Loucy (cell line): ENCODE measurements at regions not wholly inside any gene's neighbourhood (a gene's known extent, or its start where the extent isn't known, plus 50 kb on each side); places are given as distances from the start of the nearest gene placed in this dataset.

ENCODE experiments used
- CTCF ChIP-seq: fragments of 200-600 bp; sonication (generic); conservative IDR thresholded peaks from 2 replicates; pipeline ENCODE4 v1.5.1; 2014; ENCODE audit warnings: mild to moderate bottlenecking, antibody characterized with exemption, low read length
- EZH2phosphoT487 ChIP-seq: fragments of 200-600 bp; IDR thresholded peaks from 2 replicates; pipeline ENCODE4 v1.6.1; 2018; ENCODE audit warnings: antibody characterized with exemption, mild to moderate bottlenecking, moderate library complexity, borderline replicate concordance

- TF ChIP-seq CTCF (no peak), EZH2phosphoT487 (no peak)
These were observed 62.7 kb upstream of the RXRA start for GRCh38 chr9:134263596-134263995.
